OCI-LY1 (cell line): ENCODE measurements at regions not wholly inside any gene's neighbourhood (a gene's known extent, or its start where the extent isn't known, plus 50 kb on each side); places are given as distances from the start of the nearest gene placed in this dataset.
"Not testable (repeated sequence)": the region's sequence is repeated elsewhere in the genome, so short reads cannot be mapped to it uniquely, and the experiment has no call there.

Source experiments
- H2AFZ ChIP-seq: fragments of 200-600 bp; sonication (generic), shearing (Covaris generic); 2 replicates; pipeline ENCODE4 v1.6.0; 2014; ENCODE audit warnings: antibody characterized with exemption, mild to moderate bottlenecking, low read length
- H3F3A ChIP-seq: fragments of 200-600 bp; sonication (generic), shearing (Covaris generic); 2 replicates; pipeline ENCODE4 v1.6.0; 2014; ENCODE audit warnings: mild to moderate bottlenecking, antibody characterized with exemption, low read length, moderate library complexity; ENCODE audit not compliant: insufficient read depth
- H3K27ac ChIP-seq: fragments of 200-600 bp; sonication (generic); 2 replicates; pipeline ENCODE4 v1.5.1; 2014; ENCODE audit warnings: low read length, mixed run types, mild to moderate bottlenecking, low read depth; ENCODE audit not compliant: poor library complexity, severe bottlenecking
- H3K27me3 ChIP-seq: fragments of 200-600 bp; sonication (generic); 2 replicates; pipeline ENCODE4 v1.6.0; 2014; ENCODE audit warnings: antibody characterized with exemption, mild to moderate bottlenecking, low read length, moderate library complexity; ENCODE audit not compliant: insufficient read depth
- H3K36me3 ChIP-seq: fragments of 200-600 bp; sonication (generic); 2 replicates; pipeline ENCODE4 v1.6.1; 2014; ENCODE audit warnings: mild to moderate bottlenecking, antibody characterized with exemption, low read length, moderate library complexity, mixed read lengths; ENCODE audit not compliant: insufficient read depth
- H3K4me1 ChIP-seq: fragments of 200-600 bp; sonication (generic); 2 replicates; pipeline ENCODE4 v1.5.1; 2014; ENCODE audit warnings: mild to moderate bottlenecking, low read length, moderate library complexity; ENCODE audit not compliant: insufficient read depth, severe bottlenecking
- H3K4me2 ChIP-seq: fragments of 200-600 bp; sonication (generic), shearing (Covaris generic); 2 replicates; pipeline ENCODE4 v1.6.1; 2014; ENCODE audit warnings: low read length
- H3K4me3 ChIP-seq: fragments of 200-600 bp; sonication (generic); 2 replicates; pipeline ENCODE4 v1.5.1; 2014; ENCODE audit warnings: low read length, low read depth, mild to moderate bottlenecking, mixed read lengths; ENCODE audit not compliant: poor library complexity, severe bottlenecking
- H3K79me2 ChIP-seq: fragments of 200-600 bp; shearing (Covaris generic); 2 replicates; pipeline ENCODE4 v1.6.1; 2016; ENCODE audit warnings: mixed run types, low read length, mixed read lengths; ENCODE audit not compliant: insufficient read depth
- H3K9ac ChIP-seq: fragments of 200-600 bp; sonication (generic), shearing (Covaris generic); 2 replicates; pipeline ENCODE4 v1.6.1; 2014; ENCODE audit warnings: mild to moderate bottlenecking, low read length, mixed read lengths
- H3K9me2 ChIP-seq: fragments of 200-600 bp; sonication (generic), shearing (Covaris generic); 2 replicates; pipeline ENCODE4 v1.6.1; 2014; ENCODE audit warnings: low read depth, mild to moderate bottlenecking, low read length, mixed read lengths
- H3K9me3 ChIP-seq: fragments of 200-600 bp; shearing (Covaris generic); 2 replicates; pipeline ENCODE4 v1.6.1; 2014; ENCODE audit warnings: low read length, mixed read lengths
- H4K20me1 ChIP-seq: fragments of 200-600 bp; sonication (generic), shearing (Covaris generic); 2 replicates; pipeline ENCODE4 v1.6.0; 2016; ENCODE audit warnings: mild to moderate bottlenecking, low read length; ENCODE audit not compliant: insufficient read depth
- EZH2 ChIP-seq: fragments of 200-600 bp; sonication (generic), shearing (Covaris generic); IDR thresholded peaks from 2 replicates; pipeline ENCODE4 v1.8.0; 2017; ENCODE audit warnings: borderline replicate concordance, mixed run types, mild to moderate bottlenecking, antibody characterized with exemption, low read length, moderate library complexity, mixed read lengths
- TF ChIP-seq, protein P1 (sequence below): fragments of 200-600 bp; sonication (generic), shearing (Covaris generic); IDR thresholded peaks from 2 replicates; pipeline ENCODE4 v1.5.1; 2017; ENCODE audit warnings: mild to moderate bottlenecking, antibody characterized with exemption, low read length, moderate library complexity, mixed read lengths

DNA sequence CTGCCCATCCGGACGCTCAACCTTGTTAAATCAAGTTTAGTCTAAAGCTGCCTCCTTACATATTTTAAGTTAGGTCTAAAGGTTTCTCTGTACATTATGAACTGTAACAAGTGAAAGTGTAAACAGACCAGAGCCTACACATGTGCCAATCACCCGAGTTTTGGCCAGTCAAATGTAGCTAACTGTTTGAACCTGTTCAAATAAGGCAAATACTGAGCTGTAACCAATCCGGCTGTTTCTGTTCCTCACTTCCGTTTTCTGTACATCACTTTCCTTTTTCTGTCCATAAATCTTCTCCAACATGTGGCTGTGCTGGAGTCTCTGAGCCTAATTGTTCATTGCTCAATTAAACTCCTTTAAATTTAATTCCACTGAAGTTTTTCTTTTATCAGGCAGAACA is 113.3 kb upstream of the SHISA3 start:
- no peak overlapping the region for H3K4me3 ChIP-seq
- no peak overlapping the region for H3K9ac ChIP-seq
- H3K9me3 ChIP-seq = no peaks in the 10 kb centered on the region
- H4K20me1 ChIP-seq = no peaks in the 10 kb centered on the region
- H2AFZ ChIP-seq = no peak overlapping the region
- no peak overlapping the region for H3K4me2 ChIP-seq
- peaks cover 14% of the 10 kb centered on the region for H3K4me1 ChIP-seq
- no peaks in the 10 kb centered on the region for H3F3A ChIP-seq
- no peaks in the 10 kb centered on the region for H3K36me3 ChIP-seq
- H3K27me3 ChIP-seq = no peaks in the 10 kb centered on the region
- no peaks in the 10 kb centered on the region for H3K9me2 ChIP-seq
- TF ChIP-seq EZH2 = no peak
- TF ChIP-seq, protein P1, sequence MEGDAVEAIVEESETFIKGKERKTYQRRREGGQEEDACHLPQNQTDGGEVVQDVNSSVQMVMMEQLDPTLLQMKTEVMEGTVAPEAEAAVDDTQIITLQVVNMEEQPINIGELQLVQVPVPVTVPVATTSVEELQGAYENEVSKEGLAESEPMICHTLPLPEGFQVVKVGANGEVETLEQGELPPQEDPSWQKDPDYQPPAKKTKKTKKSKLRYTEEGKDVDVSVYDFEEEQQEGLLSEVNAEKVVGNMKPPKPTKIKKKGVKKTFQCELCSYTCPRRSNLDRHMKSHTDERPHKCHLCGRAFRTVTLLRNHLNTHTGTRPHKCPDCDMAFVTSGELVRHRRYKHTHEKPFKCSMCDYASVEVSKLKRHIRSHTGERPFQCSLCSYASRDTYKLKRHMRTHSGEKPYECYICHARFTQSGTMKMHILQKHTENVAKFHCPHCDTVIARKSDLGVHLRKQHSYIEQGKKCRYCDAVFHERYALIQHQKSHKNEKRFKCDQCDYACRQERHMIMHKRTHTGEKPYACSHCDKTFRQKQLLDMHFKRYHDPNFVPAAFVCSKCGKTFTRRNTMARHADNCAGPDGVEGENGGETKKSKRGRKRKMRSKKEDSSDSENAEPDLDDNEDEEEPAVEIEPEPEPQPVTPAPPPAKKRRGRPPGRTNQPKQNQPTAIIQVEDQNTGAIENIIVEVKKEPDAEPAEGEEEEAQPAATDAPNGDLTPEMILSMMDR = no peak
- no peaks in the 10 kb centered on the region for H3K79me2 ChIP-seq
- H3K27ac ChIP-seq = no peak overlapping the region

DNA sequence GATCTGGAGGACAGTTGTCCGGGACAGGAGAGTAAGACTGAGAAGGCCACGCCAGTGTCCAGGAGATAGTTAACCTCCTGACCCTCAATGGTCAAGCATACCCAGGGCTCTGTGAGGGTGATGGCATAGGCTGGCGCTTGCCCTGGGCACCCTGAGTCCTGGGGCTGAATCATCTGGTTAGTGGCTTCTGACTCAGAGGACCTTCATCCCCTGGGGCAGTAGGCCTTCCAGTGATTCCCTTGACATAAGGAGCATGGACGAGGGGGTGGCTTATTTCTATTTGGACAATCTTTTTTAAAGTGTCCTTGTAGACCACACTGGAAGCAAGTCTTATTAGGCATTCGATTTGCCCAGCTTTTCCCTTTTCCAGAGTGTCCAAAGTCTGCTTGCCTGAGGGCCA is 108.4 kb upstream of the SHISA3 start:
- H3K9ac ChIP-seq, H3K4me3 ChIP-seq, H3K27ac ChIP-seq, H3K36me3 ChIP-seq, H3K27me3 ChIP-seq, H3K9me2 ChIP-seq, H3K4me2 ChIP-seq, H3K4me1 ChIP-seq, H3K9me3 ChIP-seq, H3F3A ChIP-seq, H4K20me1 ChIP-seq, H3K79me2 ChIP-seq, H2AFZ ChIP-seq: not testable (repeated sequence)

DNA sequence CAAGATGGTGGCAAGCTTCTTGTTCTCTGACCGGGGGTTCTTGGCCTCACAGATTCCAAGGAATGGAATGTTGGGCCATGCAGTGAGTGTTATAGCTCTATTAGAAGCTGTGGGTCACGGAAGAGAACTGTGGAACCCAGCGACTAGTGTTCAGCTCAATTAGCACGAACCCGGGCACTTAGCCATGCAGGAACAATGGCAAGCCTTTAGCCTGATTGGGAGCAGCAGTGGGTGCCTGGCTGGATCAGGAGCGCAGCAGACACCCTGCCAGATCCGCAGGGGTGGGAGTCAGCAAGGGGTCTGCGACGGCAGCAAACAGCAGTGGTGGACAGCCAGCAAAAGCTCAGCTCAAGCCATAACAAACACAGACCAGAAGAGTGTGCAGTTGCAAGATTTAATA is 105.1 kb upstream of the SHISA3 start:
- H3K9me2 ChIP-seq, H3K4me1 ChIP-seq, H3K79me2 ChIP-seq, H3K36me3 ChIP-seq, H3K27ac ChIP-seq, H3K9ac ChIP-seq, H3K9me3 ChIP-seq, H3F3A ChIP-seq, H3K27me3 ChIP-seq, H3K4me2 ChIP-seq, H2AFZ ChIP-seq, H4K20me1 ChIP-seq, H3K4me3 ChIP-seq: not testable (repeated sequence)

DNA sequence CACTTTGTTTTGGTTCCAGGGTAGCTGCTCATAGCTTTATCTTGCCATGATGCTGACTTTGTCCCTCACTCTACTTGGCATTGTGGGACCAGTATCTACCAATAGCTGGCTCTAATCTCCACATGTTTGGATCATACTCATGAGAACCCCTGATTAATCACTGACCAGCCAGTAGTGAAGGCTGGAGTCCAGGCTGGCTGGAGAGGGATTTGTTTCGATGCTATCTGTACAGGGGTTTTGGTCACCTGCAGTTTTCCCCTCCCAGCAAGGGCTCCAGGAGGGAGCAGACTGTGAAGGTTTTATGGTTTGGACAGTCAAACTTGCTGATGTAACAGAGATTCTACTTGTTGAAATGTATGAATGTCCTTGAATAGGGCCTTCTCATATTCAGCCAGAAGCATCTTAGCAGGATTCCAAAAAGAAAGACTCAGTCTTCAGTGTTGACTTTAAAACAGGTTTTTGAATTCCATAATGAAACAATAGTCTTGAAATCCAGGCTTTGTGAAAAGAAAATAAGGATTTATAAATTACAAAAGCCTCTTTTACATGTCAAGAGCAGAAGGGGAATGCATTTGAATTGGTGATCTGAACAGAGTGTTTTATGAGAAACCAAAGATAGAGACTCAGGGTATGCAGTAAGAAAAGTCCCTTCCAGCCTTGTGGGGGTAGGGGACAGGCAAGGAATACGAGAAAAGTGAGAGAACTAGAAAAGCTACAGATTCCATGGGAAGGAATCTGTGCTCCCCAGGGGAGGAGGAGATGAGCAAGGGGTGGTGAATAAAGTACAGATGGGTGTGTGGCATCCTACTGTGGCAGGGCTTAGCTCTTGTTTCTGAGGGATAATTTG is 103.1 kb upstream of the SHISA3 start:
- Histone ChIP-seq H3K9me2 (no peaks in the 10 kb centered on the region), H4K20me1 (no peaks in the 10 kb centered on the region), H3K4me3 (no peak overlapping the region), H3K4me1 (no peaks in the 10 kb centered on the region), H3K4me2 (no peak overlapping the region), H3K36me3 (no peaks in the 10 kb centered on the region), H2AFZ (no peak overlapping the region), H3K79me2 (no peaks in the 10 kb centered on the region), H3K9ac (no peak overlapping the region), H3F3A (no peaks in the 10 kb centered on the region), H3K27me3 (no peaks in the 10 kb centered on the region), H3K27ac (no peak overlapping the region), H3K9me3 (no peaks in the 10 kb centered on the region)
- TF ChIP-seq, protein P1 = no peak
- TF ChIP-seq EZH2 = no peak
